BJ (cell line): ENCODE measurements at regions not wholly inside any gene's neighbourhood (a gene's known extent, or its start where the extent isn't known, plus 50 kb on each side); places are given as distances from the start of the nearest gene placed in this dataset.

Experiments
- CTCF ChIA-PET: fragments of 350-600 bp; formaldehyde crosslinking; extraction: SDS; loops from one replicate; lab custom pipeline; 2021; ENCODE audit warnings: antibody characterized with exemption, inconsistent platforms; lab: Yijun Ruan, JAX
- POLR2A ChIA-PET: fragments of 300-600 bp; sonication (Branson Sonifier 250); formaldehyde crosslinking; extraction: SDS; loops from one replicate; lab custom pipeline; 2021; ENCODE audit warnings: antibody characterized with exemption; lab: Charles Lee
- DNase-seq: peaks from one replicate; pipeline ENCODE4 v3.0.0-alpha.2; 2011; ENCODE audit warnings: low read depth
- H3K27me3 ChIP-seq: 2 replicates; pipeline ENCODE4 v1.6.0; 2011; ENCODE audit warnings: low read length; ENCODE audit not compliant: control insufficient read depth, insufficient read depth
- H3K36me3 ChIP-seq: 2 replicates; pipeline ENCODE4 v1.5.1; 2011; ENCODE audit warnings: low read length; ENCODE audit not compliant: control insufficient read depth, insufficient read depth
- H3K4me3 ChIP-seq: 2 replicates; pipeline ENCODE4 v1.5.1; 2011; ENCODE audit warnings: low read depth, mild to moderate bottlenecking, control low read depth, low read length
- TF ChIP-seq, protein P1 (sequence below): IDR thresholded peaks from 2 replicates; pipeline ENCODE4 v1.5.1; 2011; ENCODE audit warnings: low read depth, mild to moderate bottlenecking, control low read depth, inconsistent platforms, low read length, moderate library complexity; ENCODE audit not compliant: insufficient read depth

DNA sequence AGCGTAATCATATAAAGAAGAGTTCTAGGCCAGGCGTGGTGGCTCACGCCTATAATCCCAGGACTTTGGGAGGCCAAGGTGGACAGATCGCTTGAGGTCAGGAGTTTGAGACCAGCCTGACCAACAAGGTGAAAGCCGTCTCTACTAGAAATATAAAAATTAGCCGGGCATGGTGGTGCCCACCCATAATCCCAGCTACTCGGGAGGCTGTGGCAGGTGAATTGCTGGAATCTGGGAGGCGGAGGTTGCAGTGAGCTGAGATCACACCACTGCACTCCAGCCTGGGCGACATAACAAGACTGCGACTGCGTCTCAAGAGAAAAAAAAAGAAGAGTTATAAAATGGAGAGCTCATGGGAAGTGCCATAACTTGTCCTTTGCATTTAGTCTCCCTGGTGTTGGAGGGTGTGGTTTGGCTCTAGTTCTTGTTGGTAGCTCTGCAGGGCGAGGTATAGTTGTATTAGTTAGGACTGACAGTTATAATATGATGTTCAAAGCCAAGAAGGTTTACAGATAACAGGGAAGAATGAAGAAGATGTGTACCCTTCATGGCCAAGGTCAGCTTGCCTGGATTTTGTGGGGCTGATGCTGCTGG, 54.8 kb downstream of the UTRN start:
- Histone ChIP-seq H3K4me3 (no peak overlapping the region), H3K27me3 (no peaks in the 10 kb centered on the region), H3K36me3 (no peaks in the 10 kb centered on the region)
- ChIA-PET POLR2A (no interaction called here), CTCF (interaction anchor here (0.7 to 1.2 kb wide), 2 partner anchors 121 to 636 kb away, joined by 3 read pairs; no protein-coding TSS in a partner anchor)
- DNase-seq: no peak
- TF ChIP-seq, protein P1, sequence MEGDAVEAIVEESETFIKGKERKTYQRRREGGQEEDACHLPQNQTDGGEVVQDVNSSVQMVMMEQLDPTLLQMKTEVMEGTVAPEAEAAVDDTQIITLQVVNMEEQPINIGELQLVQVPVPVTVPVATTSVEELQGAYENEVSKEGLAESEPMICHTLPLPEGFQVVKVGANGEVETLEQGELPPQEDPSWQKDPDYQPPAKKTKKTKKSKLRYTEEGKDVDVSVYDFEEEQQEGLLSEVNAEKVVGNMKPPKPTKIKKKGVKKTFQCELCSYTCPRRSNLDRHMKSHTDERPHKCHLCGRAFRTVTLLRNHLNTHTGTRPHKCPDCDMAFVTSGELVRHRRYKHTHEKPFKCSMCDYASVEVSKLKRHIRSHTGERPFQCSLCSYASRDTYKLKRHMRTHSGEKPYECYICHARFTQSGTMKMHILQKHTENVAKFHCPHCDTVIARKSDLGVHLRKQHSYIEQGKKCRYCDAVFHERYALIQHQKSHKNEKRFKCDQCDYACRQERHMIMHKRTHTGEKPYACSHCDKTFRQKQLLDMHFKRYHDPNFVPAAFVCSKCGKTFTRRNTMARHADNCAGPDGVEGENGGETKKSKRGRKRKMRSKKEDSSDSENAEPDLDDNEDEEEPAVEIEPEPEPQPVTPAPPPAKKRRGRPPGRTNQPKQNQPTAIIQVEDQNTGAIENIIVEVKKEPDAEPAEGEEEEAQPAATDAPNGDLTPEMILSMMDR: no peak

DNA sequence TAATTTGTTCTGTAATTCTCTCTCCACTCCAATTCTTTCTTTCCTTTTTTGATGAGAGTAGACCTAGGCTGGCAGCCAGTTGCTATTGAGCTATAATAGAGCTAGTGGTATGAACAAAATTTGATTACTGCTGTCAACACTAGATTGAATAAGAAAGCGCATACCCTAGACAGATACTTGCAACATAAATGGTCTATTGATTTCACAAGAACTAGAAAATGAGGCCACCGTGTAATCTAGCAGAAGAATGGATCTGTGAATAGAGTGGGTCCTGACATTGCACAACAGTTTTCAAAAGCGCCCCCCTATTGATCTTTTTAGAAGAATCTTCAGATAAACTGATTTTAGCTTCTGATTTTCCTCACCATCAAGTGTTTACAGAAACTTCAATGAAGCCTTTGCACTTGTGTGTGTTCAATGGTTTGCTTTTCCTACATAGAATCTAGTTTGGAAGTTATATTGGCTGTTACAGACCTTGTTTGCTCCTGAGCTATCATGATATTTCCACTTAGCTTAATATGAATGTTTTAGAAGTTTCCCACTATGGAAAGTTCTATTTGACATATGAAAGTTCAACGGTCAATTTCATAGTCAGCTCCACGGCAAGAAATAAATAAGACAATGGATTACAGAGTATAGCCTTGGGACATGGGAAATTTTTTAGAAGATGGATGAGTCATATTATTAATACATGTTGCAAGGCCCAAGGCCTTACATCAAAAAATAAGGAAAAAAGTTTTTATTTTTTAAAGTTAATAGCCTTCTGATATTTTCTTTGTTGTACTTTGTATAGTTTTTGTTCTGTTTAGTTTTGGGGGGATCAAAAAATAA, 55.6 kb downstream of the UTRN start:
- POLR2A ChIA-PET: no interaction called here

DNA sequence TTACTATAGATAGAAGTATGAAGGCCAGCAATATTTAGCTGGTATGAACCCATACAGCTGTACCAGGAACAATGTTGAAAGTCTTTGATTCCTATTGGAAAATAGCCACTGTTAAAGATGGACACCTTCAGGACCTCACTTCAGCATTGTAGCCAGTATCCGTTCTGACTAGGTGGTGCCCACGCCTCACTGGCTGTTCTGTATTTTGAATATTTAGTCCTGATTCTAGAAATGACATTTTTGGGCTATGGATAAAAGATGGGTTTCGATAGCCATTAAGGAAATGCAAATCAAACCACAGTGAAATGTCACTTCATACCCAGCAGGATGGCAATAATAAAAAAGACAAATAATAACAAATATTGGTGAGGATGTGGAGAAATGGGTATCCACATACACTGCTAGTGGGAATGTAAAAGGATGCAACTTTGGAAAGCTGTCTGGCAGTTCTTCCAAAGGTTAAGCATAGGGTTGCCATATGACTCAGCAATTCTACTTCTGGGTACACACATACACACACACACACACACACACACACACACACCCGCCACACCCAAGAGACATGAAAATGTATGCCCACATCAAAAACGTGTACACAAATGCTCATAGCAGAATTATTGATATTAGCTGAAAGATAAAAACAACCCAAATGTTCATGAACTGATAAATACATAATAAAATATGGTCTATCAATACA, 56.8 kb downstream of the UTRN start:
- TF ChIP-seq, protein P1: no peak
- H3K36me3 ChIP-seq: no peaks in the 10 kb centered on the region
- no peaks in the 10 kb centered on the region for H3K27me3 ChIP-seq
- no peak overlapping the region for H3K4me3 ChIP-seq
- CTCF ChIA-PET: interaction anchor here (0.6 to 0.9 kb wide), 2 partner anchors 56 to 322 kb away, joined by 3 read pairs; partner anchors contain the start of gene UTRN
- POLR2A ChIA-PET: no interaction called here
- DNase-seq: no peak

More for the DNA sequence above, 55.6 kb downstream of the UTRN start:
- TF ChIP-seq, protein P1: no peak
- CTCF ChIA-PET: interaction anchor here (0.7 to 1.2 kb wide), 2 partner anchors 122 to 635 kb away, joined by 3 read pairs; no protein-coding TSS in a partner anchor
- Histone ChIP-seq H3K27me3 (no peaks in the 10 kb centered on the region), H3K4me3 (no peak overlapping the region), H3K36me3 (no peaks in the 10 kb centered on the region)
- no peak for DNase-seq

DNA sequence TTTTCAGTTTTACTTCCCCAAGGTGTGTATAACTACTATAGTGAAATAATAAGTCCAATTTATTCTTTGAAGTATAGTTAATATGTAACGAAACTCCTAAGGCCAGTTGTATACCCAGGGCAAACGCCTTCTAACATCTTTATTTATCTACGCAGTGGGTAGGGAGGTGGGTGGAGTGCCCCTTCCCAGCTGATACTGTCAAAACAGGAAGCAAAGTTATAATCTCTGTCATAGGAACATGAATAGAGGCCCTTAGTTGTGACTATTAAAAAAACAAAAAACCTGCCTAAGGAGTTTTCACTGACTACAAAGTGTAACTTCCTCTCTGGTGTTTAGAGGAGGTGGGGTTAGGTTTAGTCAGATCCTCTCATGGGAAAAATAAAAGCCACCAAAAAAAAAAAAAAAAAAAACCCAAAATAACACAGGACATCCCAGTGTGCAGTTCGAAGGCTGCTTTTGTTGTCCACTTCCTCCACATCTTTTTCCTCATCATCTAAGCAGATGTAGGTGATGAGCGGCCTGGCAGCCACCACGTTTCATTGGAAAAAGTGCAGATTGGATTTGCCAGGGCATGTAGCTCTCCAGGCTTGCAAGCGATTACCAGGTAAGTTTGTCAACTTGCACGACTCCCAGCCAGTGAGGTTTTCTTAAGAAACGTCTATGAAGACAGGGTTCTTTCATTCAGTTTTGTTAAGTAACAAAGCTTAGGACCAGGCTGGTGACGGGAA, 58.7 kb downstream of the UTRN start:
- CTCF ChIA-PET: interaction anchor here (0.7 kb wide), 1 partner anchor 148 kb away, joined by 3 read pairs; no protein-coding TSS in a partner anchor
- no peak for DNase-seq
- POLR2A ChIA-PET: no interaction called here

More for the DNA sequence above, 58.7 kb downstream of the UTRN start:
- Histone ChIP-seq H3K36me3 (no peaks in the 10 kb centered on the region), H3K4me3 (no peak overlapping the region), H3K27me3 (no peaks in the 10 kb centered on the region)
- TF ChIP-seq, protein P1: no peak
